A172 (cell line): ENCODE measurements at regions not wholly inside any gene's neighbourhood (a gene's known extent, or its start where the extent isn't known, plus 50 kb on each side); places are given as distances from the start of the nearest gene placed in this dataset.

ENCODE experiments used
- DNase-seq: peaks from one replicate; pipeline ENCODE4 v3.0.0-alpha.2; 2015; ENCODE audit warnings: low spot score

GRCh38 chr17:33514369-33514768 lies 221.3 kb upstream of the ASIC2 start:
- no peak for DNase-seq

GRCh38 chr17:33515974-33516373 lies 222.9 kb upstream of the ASIC2 start:
- DNase-seq: no peak

- no peak for DNase-seq
Measured at GRCh38 chr17:33516645-33517044, 223.6 kb upstream of the ASIC2 start.

DNA sequence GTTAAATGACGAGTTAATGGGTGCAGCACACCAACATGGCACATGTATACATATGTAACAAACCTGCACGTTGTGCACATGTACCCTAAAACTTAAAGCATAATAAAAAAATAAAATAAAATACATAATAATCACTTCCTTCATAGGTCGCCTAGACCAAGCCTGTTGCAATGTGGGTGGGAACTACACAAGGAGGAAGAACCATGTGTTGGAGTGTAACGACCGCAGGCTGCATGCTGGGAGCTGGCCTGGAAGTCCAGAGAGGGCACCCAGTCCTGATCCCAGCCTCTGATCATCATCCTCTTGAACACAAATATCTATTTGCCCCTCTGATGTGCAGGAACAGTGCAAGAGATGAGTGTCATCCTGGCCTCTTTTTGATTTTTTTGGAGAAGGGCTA lies 224.7 kb upstream of the ASIC2 start:
- no peak for DNase-seq

DNA sequence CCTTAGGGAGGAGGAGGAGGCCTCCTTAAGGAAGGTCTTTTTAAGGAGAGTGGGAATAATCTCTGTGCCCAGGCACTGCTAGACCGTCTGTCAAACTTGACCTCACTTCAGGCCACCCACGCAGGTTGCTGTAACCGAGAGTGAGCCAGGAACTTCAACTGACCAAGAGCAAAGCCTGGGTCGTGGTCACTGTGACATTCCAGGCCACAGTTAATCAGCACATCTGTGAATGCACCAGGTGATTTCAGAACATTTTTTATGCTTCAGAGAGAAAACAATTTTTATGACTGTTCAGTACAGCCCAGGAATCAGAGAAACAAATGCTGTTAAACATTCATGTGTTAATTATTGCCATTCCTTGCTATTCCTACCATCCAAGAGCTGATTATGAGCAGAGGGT lies 226.6 kb upstream of the ASIC2 start:
- DNase-seq: no peak

GRCh38 chr17:33520426-33521330 lies 227.6 kb upstream of the ASIC2 start:
- DNase-seq: peak; percentile 16

DNA sequence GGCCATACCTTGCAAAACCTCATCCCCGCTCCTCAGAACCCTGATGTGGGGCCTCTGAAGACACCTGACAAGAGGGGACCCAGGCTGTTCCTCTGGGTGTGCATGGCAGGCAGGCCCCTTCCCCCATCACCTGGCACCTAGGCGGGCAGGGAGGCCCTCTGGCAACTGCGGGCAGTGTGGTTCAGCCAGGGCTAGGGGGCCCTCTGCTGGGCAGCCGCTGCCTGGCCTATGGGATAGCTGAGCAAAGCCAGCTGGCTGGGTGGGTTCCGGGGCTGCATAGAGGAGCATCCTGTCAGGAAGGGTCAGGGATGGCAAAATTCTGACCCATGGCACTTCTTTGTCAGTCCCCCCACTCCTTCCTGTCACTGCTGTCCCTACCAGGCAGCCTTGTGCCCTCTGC lies 228.7 kb upstream of the ASIC2 start:
- DNase-seq: no peak

- DNase-seq: no peak
Measured at GRCh38 chr17:33522623-33523022, 229.5 kb upstream of the ASIC2 start.

GRCh38 chr17:33523577-33523981 lies 230.5 kb upstream of the ASIC2 start:
- DNase-seq: peak; percentile 47

- DNase-seq: no peak
Measured at GRCh38 chr17:33525186-33525585, 232.1 kb upstream of the ASIC2 start.

- DNase-seq: no peak
Measured at GRCh38 chr17:33526717-33527116, 233.6 kb upstream of the ASIC2 start.

DNA sequence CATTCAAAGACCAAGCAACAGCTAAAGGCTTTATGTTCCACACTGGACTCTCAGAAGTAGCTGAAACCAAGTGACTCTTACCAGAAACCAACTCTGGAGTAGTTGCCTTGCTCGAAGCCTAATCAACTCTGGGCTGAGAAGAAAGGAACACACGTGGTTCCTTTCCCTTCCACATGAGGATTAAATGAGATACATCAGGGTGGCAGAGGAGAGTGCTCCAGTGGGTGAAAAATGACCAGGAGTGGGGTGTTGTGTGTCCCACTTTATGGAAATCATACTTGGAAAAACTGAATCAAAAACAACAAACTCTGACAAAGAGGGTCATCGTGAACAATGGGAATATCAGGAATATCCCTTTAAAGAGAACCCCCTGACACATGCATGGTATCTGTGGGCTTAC lies 234.2 kb upstream of the ASIC2 start:
- no peak for DNase-seq

DNA sequence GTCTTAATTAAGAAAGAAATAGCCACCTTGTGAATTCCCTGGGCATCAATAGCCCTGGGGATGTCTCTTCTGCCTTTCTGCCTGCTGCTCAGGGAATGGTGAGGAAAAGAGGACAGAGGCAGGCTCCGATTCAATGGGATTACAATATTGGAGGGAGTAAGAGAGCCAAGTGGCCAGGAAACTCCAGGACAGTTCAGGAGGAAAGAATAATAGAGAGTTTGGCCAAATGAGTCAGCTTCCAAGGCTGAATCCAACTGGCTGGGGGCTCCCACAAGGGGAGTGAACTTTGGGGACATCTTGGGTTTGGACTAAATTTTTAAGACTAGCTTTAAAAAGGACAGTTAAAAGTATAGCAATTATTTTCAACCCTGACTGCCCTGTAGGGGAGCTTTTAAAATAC lies 235.8 kb upstream of the ASIC2 start:
- DNase-seq: no peak

GRCh38 chr17:33529816-33530215 lies 236.7 kb upstream of the ASIC2 start:
- DNase-seq: no peak

- DNase-seq: no peak
Measured at GRCh38 chr17:33531311-33531710, 238.2 kb upstream of the ASIC2 start.

- no peak for DNase-seq
Measured at GRCh38 chr17:33534087-33534486, 241.0 kb upstream of the ASIC2 start.

- DNase-seq: no peak
Measured at GRCh38 chr17:33545124-33545523, 252.0 kb upstream of the ASIC2 start.

DNA sequence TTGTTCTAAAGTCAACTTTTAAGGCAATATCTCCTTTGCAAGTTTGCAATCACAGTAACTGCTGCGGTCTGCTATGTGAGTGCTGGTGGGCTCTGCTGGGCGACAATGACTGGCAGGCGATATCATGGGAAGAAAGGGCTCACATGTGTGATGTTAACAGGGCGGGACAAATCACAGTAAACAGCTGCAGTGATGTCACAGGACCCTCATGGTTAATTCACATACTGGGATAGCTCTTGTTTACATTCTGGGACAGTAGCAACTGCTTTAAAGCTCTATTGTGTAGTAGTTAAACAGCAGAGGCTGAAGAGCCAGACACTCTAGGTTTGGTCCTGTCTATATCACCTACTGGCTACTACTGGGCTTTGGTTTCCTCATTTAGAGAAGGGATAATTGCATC lies 257.2 kb upstream of the ASIC2 start:
- no peak for DNase-seq

GRCh38 chr17:33551075-33551474 lies 258.0 kb upstream of the ASIC2 start:
- DNase-seq: no peak

GRCh38 chr17:33551911-33552310 lies 258.8 kb upstream of the ASIC2 start:
- DNase-seq: no peak

DNA sequence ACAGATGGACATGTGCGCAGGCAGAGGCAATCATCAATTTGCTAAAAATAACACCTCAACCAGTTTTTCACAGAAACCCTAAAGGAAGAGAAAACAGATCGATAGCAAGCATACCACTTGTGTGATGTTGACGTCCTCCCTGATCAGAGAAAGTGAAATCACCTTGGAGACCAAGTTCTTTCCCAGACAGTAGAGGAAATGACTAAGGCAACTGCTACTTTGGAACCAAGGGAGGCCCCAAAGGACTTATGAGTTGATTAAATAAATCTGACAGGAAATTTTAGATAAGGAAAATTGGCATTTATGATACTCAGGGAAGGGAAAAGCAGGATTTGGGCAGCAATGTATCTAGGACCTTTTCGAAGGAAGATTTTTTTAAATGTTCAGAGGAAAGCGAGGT lies 267.1 kb upstream of the ASIC2 start:
- DNase-seq: peak; percentile 18

GRCh38 chr17:33560871-33561270 lies 267.8 kb upstream of the ASIC2 start:
- DNase-seq: no peak

- no peak for DNase-seq
Measured at GRCh38 chr17:33561569-33562334, 268.7 kb upstream of the ASIC2 start.
